ACC112 (cell line): ENCODE measurements at regions not wholly inside any gene's neighbourhood (a gene's known extent, or its start where the extent isn't known, plus 50 kb on each side); places are given as distances from the start of the nearest gene placed in this dataset.

Experiments
- H2AFZ ChIP-seq: fragments of 200-600 bp; sonication (generic); one replicate; pipeline ENCODE4 v1.6.0; 2017; ENCODE audit warnings: antibody characterized with exemption, low read length; ENCODE audit not compliant: unreplicated experiment
- H3K27ac ChIP-seq: fragments of 200-600 bp; sonication (generic); 2 replicates; pipeline ENCODE4 v1.5.1; 2014; ENCODE audit warnings: low read depth, mild to moderate bottlenecking, antibody characterized with exemption, low read length, moderate library complexity
- H3K27me3 ChIP-seq: fragments of 200-600 bp; sonication (generic); 2 replicates; pipeline ENCODE4 v1.6.1; 2014; ENCODE audit warnings: mild to moderate bottlenecking, antibody characterized with exemption, low read length, moderate library complexity, mixed read lengths; ENCODE audit not compliant: insufficient read depth
- H3K36me3 ChIP-seq: fragments of 200-600 bp; sonication (generic); 2 replicates; pipeline ENCODE4 v1.6.1; 2016; ENCODE audit warnings: mild to moderate bottlenecking, antibody characterized with exemption, low read length, moderate library complexity, mixed read lengths; ENCODE audit not compliant: insufficient read depth
- H3K4me1 ChIP-seq: fragments of 200-600 bp; sonication (generic); one replicate; pipeline ENCODE4 v1.6.1; 2016; ENCODE audit warnings: low read length, mixed read lengths; ENCODE audit not compliant: insufficient read depth, unreplicated experiment, control insufficient read depth
- H3K4me3 ChIP-seq: fragments of 200-600 bp; sonication (generic); 2 replicates; pipeline ENCODE4 v1.5.1; 2014; ENCODE audit warnings: mild to moderate bottlenecking, low read depth, low read length
- H3K79me2 ChIP-seq: fragments of 200-600 bp; sonication (generic); one replicate; pipeline ENCODE4 v1.6.0; 2016; ENCODE audit warnings: low read length; ENCODE audit not compliant: control insufficient read depth, unreplicated experiment, insufficient read depth

DNA sequence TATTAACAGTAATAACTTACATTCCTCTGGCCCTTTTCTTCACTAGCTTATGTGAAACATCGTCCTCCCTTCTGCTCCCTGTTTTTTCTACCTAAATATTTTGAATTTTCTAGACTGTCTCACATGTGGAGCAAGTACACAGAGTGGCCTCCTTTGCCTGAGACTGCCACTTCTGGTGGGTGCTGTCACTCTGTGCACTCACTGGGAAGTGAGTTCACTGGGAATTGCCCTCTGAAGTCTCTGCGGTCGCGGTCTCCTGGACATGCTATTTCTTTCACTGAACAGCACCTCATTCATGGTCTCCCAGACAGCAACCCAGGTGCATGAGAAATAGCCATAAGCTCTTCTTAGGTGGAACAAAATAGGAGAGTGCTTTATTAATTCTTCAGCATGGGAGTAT, 1179.7 kb upstream of the ADGRL3 start:
- no peak overlapping the region for H2AFZ ChIP-seq
- H3K27ac ChIP-seq, result no peak overlapping the region
- H3K4me3 ChIP-seq, result no peak overlapping the region
- no peaks in the 10 kb centered on the region for H3K36me3 ChIP-seq
- no peaks in the 10 kb centered on the region for H3K4me1 ChIP-seq
- H3K79me2 ChIP-seq, result no peaks in the 10 kb centered on the region
- H3K27me3 ChIP-seq, result no peaks in the 10 kb centered on the region

DNA sequence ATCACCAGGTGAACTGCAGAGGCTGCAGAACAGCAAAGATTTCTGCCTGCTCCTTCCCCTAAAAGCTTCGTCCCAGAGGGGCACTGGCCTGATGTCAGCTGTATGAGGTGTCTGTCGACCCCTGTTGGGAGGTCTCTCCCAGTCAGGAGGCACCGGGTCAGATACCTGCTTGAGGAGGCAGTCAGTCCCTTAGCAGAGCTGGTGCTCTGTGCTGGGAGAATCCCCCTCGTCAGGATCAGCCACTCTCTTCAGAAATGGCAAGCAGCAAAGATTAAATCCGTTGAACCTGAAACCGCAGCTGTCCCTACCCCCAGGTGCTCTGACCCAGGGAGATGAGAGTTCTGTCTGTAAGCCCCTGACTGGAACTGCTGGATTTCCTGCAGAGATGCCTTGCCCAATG, 1166.3 kb upstream of the ADGRL3 start:
- H2AFZ ChIP-seq, result no peak overlapping the region
- no peak overlapping the region for H3K27ac ChIP-seq
- no peaks in the 10 kb centered on the region for H3K79me2 ChIP-seq
- H3K36me3 ChIP-seq, result no peaks in the 10 kb centered on the region
- H3K27me3 ChIP-seq, result no peaks in the 10 kb centered on the region
- H3K4me1 ChIP-seq, result no peaks in the 10 kb centered on the region
- no peak overlapping the region for H3K4me3 ChIP-seq

DNA sequence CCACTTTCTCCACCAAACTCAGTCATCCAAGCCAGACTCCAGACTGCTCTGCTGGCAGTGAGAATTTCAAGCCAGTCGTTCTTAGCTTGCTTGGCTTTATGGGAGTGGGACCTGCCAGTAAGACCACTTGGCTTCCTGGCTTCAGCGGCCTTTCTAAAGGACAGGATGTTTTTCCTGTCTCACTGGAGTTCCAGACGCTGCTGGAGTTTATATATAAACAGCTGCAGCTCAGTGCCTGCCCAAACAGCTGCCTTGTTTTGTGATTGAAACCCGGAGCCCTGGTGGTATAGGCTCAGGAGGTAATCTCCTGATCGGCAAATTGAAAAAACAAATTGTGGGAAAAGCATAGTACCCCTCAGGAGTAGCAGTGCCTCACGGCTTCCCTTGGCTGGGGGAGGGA, 1165.8 kb upstream of the ADGRL3 start:
- Histone ChIP-seq H3K79me2 (no peaks in the 10 kb centered on the region), H3K27me3 (no peaks in the 10 kb centered on the region), H3K4me1 (no peaks in the 10 kb centered on the region), H3K4me3 (no peak overlapping the region), H3K27ac (no peak overlapping the region), H2AFZ (no peak overlapping the region), H3K36me3 (no peaks in the 10 kb centered on the region)

DNA sequence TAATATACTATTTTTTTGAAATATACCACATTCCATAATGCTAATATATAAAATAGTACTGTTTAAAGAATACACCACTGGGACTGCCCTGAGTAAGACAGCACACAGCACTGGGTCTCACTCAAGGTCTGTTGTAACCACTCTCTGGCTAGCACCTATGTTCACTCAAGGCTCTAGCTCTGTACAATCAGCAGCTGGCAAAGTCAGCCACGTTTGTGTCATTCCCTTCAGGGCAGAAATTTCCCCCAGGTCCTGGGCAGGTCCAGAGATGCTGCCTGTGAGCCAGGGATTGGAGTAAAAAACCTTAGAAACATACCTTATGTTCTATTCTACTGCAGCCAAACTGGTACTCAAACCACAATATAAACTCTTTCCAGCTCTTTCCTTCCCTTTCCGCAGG, 1160.2 kb upstream of the ADGRL3 start:
- Histone ChIP-seq H3K27me3 (no peaks in the 10 kb centered on the region), H3K4me3 (no peak overlapping the region), H3K79me2 (no peaks in the 10 kb centered on the region), H3K36me3 (no peaks in the 10 kb centered on the region), H3K4me1 (no peaks in the 10 kb centered on the region), H3K27ac (no peak overlapping the region), H2AFZ (no peak overlapping the region)

DNA sequence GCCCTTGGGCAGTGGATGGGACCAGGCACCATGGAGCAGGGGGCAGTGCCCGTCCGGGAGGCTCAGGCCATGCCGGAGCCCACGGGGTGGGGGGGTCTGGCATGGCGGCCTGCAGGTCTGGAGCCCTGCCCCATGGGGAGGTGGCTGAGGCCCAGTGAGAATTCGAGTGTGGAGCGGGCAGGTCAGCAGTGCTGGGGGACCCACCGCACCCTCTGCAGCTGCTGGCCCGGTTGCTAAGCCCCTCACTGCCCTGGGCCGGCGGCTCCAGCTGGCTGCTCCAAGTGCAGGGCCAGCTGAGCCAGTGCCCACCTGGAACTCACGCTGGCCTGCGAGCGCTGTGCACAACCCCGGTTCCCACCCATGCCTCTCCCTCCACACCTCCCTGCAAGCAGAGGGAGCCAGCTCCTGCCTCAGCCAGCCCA, 1157.9 kb upstream of the ADGRL3 start:
- H3K4me1 ChIP-seq, result no peaks in the 10 kb centered on the region
- H3K27ac ChIP-seq, result no peak overlapping the region
- no peak overlapping the region for H3K4me3 ChIP-seq
- no peaks in the 10 kb centered on the region for H3K27me3 ChIP-seq
- H2AFZ ChIP-seq, result no peak overlapping the region
- no peaks in the 10 kb centered on the region for H3K36me3 ChIP-seq
- H3K79me2 ChIP-seq, result no peaks in the 10 kb centered on the region

DNA sequence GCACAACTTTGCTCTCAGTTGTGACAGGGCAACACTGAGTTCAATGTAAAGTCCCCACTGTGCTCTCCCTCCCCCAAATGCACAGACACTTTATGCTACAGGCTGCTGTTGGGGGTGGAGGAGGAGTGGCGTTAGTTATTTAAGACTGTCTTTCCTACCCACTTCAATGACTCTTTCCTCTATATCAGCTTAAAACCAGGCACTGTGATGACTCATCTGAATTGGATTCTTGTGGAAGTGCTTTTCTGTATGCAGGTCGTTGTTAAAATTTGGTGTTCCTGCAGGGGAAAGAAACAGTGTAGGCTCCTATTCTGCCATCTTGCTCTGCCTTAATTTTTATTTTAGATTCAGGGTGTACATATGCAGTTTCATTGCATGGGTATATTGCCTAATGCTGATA, 1157.2 kb upstream of the ADGRL3 start:
- H3K4me3 ChIP-seq, result no peak overlapping the region
- no peaks in the 10 kb centered on the region for H3K36me3 ChIP-seq
- H3K79me2 ChIP-seq, result no peaks in the 10 kb centered on the region
- no peaks in the 10 kb centered on the region for H3K4me1 ChIP-seq
- H2AFZ ChIP-seq, result no peak overlapping the region
- no peak overlapping the region for H3K27ac ChIP-seq
- H3K27me3 ChIP-seq, result no peaks in the 10 kb centered on the region

DNA sequence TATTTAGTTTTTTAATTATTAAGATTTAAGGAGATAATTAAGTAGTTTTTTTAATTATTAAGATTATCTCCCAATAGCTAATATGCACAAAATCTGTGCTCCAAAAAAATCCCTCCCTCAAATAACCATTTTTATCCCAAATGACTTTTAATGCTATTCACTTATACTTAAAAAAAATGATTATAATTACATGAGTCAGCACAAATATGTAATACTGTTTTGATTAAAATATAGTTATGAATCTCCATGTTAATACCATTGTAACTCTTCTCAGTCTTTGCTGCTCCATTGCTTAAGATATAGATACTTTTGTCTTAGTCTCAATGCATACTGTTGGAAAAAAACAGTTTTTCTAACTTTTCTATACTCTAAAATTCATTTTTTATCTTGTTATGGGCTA, 1121.1 kb upstream of the ADGRL3 start:
- Histone ChIP-seq H3K79me2 (no peaks in the 10 kb centered on the region), H3K27ac (no peak overlapping the region), H3K4me1 (no peaks in the 10 kb centered on the region), H3K27me3 (peaks cover 9% of the 10 kb centered on the region), H2AFZ (no peak overlapping the region), H3K36me3 (no peaks in the 10 kb centered on the region), H3K4me3 (no peak overlapping the region)

DNA sequence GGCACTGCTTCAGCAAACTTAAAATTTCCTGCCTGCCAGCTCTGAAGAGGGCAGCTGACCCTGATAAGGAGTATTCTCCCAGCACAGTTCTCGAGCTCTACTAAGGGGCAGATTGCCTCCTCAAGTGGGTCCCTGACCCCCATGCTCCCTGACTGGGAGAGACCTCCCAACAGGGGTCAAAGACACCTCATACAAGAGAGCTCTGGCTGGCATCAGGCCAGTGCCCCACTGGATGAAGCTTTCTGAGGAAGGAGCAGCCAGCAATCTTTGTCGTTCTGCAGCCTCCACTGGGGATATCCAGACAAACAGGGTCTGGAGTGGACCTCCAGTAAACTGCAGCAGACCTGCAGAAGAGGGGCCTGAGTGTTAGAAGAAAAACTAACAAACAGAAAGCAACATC, 1118.3 kb upstream of the ADGRL3 start:
- H3K36me3 ChIP-seq, result no peaks in the 10 kb centered on the region

DNA sequence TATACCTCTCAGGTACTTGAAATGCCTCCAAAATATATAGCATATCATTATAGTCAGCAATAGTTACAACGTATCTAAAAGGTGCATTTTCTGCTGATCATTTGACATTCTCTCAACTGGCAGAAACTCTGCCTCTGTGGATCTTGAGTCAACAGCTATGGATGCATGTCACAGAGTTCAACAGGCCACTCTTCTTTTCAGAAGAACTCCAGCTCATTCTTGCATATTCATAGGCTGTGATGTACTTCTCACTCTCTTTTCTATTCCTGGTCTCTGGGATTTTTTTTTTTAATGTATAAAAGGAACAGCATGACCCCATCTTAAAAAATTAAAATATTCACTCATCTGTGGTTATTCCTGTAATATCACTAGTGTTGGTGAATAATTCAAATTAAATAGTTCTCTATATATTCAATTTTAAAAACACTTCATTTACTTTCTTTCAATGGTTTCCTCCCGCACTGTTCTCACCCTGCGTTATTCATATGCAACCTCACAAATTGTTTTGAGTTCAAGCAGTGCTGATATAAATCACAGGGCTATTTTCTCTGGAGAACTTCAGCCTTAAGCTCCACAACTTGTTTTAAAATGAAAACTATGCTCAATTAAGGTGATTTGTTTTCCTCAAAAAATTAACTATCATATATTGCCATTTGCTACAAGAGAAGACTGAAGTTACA, 1111.2 kb upstream of the ADGRL3 start:
- no peaks in the 10 kb centered on the region for H3K36me3 ChIP-seq
- H3K4me1 ChIP-seq, result no peaks in the 10 kb centered on the region
- H3K27me3 ChIP-seq, result no peaks in the 10 kb centered on the region
- no peak overlapping the region for H2AFZ ChIP-seq
- H3K27ac ChIP-seq, result no peak overlapping the region
- no peaks in the 10 kb centered on the region for H3K79me2 ChIP-seq
- no peak overlapping the region for H3K4me3 ChIP-seq

More for the DNA sequence above, 1118.3 kb upstream of the ADGRL3 start:
- H3K27me3 ChIP-seq, result 0 out of 2 replicates have a peak, but pooled peaks cover 3% of the 10 kb centered on the region
- H3K4me3 ChIP-seq, result no peak overlapping the region
- no peak overlapping the region for H3K27ac ChIP-seq
- no peaks in the 10 kb centered on the region for H3K4me1 ChIP-seq
- no peaks in the 10 kb centered on the region for H3K79me2 ChIP-seq
- H2AFZ ChIP-seq, result no peak overlapping the region

DNA sequence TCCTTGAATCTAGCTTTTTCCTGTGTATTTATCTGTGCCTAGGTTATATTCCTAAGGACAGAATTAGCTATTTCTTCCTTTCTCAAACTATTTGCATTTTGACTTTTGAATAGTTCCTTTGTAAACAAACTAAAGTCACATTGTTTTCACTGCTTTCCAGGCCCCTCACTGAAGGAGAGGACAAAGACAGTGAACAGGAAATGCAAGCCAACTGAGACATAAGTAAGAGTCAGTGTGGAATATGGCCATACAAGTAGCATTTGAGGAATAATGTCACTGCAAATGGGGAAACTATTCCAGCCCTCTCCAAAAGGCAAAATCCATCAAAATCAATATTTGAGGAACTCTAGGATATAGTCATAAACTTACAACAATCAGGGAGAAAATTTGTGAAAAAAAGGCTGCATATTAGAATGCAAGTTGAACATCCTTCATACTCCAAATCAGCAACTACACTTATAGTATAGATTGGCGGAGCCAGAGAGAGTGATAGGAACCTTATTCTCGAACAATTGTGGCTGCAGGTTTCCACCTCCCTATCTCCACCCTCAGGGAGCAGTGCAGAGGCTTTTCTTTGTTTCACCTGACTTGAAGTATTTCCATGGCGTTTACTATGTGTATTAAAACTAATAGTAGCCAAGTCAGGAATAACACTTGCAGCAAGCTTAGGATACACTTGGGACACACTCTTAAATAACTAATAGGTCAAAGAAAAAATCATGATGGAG, 1110.4 kb upstream of the ADGRL3 start:
- H3K79me2 ChIP-seq, result no peaks in the 10 kb centered on the region
- H3K36me3 ChIP-seq, result no peaks in the 10 kb centered on the region
- H3K27me3 ChIP-seq, result 0 out of 2 replicates have a peak, but pooled peaks cover 3% of the 10 kb centered on the region
- H3K27ac ChIP-seq, result no peak overlapping the region
- no peak overlapping the region for H2AFZ ChIP-seq
- no peak overlapping the region for H3K4me3 ChIP-seq
- no peaks in the 10 kb centered on the region for H3K4me1 ChIP-seq

DNA sequence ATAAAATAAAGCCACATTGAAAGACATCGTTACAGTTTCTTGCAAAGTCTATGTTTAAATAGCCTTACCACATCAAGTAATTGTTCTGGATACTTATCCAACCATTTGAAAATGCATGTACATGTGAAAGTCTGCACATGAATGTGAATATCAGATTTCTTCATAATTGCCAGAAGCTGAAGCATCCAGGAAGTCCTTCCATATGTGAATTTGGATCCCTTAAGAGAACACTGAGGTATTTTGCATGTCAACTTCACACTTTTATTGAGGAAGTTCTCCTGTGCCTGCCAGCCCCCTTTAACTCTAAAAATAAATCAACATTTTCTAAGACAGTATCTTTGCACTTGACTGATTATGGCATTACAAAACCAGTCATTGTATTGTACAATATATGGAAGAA, 1103.5 kb upstream of the ADGRL3 start:
- Histone ChIP-seq H3K27me3 (peaks cover 3% of the 10 kb centered on the region), H3K79me2 (no peaks in the 10 kb centered on the region), H3K4me3 (no peak overlapping the region), H2AFZ (no peak overlapping the region), H3K27ac (no peak overlapping the region), H3K36me3 (no peaks in the 10 kb centered on the region), H3K4me1 (no peaks in the 10 kb centered on the region)
